ENCODE measurements at regions not wholly inside any gene's neighbourhood (a gene's known extent, or its start where the extent isn't known, plus 50 kb on each side); places are given as distances from the start of the nearest gene placed in this dataset.

GRCh38 chr2:61764035-61764800 lies 89.6 kb downstream of the FAM161A start:
- peak; percentile 94 for TF ChIP-seq POLR2AphosphoS5 (IDR thresholded peaks at IDR 0.05; ENCODE audit: borderline replicate concordance, low read depth, low read length)
- TF ChIP-seq EZH2 (IDR thresholded peaks at IDR 0.05), result no peak
- peak; percentile 95 for TF ChIP-seq FOXP2 (optimal IDR thresholded peaks at IDR 0.05; ENCODE audit: control extremely low read depth, extremely low read length, insufficient read depth)
